Activated T-helper 1 cell treated with anti-CD3 and anti-CD28 coated beads, Interleukin-2, amount 50 U/mL, for 16 hours (primary cell): ENCODE measurements at regions not wholly inside any gene's neighbourhood (a gene's known extent, or its start where the extent isn't known, plus 50 kb on each side); places are given as distances from the start of the nearest gene placed in this dataset.

Source experiments
- DNase-seq, 2 donors: peaks; one replicate each; pipeline ENCODE4 v3.0.0-alpha.2; 2020; ENCODE audit warnings: low read depth in 1 of 2, low spot score in 1 of 2

- no peak for DNase-seq
Measured at GRCh38 chr9:7960320-7961050, 160.9 kb upstream of the DMAC1 start.

GRCh38 chr9:7957803-7958202, 158.2 kb upstream of the DMAC1 start:
- no peak for DNase-seq

- no peak for DNase-seq
Measured at GRCh38 chr9:7947577-7947976, 148.0 kb upstream of the DMAC1 start.

- DNase-seq: no peak
Measured at GRCh38 chr9:7946458-7946857, 146.9 kb upstream of the DMAC1 start.

- no peak for DNase-seq
Measured at GRCh38 chr9:7944572-7944971, 145.0 kb upstream of the DMAC1 start.

- DNase-seq: no peak
Measured at GRCh38 chr9:7937761-7938491, 138.3 kb upstream of the DMAC1 start.

- no peak for DNase-seq
Measured at GRCh38 chr9:7936996-7937395, 137.4 kb upstream of the DMAC1 start.

GRCh38 chr9:7936163-7936562, 136.6 kb upstream of the DMAC1 start:
- no peak for DNase-seq

- DNase-seq: no peak
Measured at GRCh38 chr9:7935681-7936080, 136.1 kb upstream of the DMAC1 start.

GRCh38 chr9:7932767-7933166, 133.2 kb upstream of the DMAC1 start:
- DNase-seq: no peak

- no peak for DNase-seq
Measured at GRCh38 chr9:7930613-7931012, 131.0 kb upstream of the DMAC1 start.

- no peak for DNase-seq
Measured at GRCh38 chr9:7921545-7922197, 122.1 kb upstream of the DMAC1 start.

GRCh38 chr9:7912037-7912535, 112.5 kb upstream of the DMAC1 start:
- no peak for DNase-seq

GRCh38 chr9:7910426-7911020, 110.9 kb upstream of the DMAC1 start:
- no peak for DNase-seq

- no peak for DNase-seq
Measured at GRCh38 chr9:7909537-7909936, 110.0 kb upstream of the DMAC1 start.

GRCh38 chr9:7907551-7908337, 108.2 kb upstream of the DMAC1 start:
- DNase-seq: no peak

GRCh38 chr9:7906783-7907550, 107.4 kb upstream of the DMAC1 start:
- DNase-seq: no peak

GRCh38 chr9:7901621-7902020, 102.0 kb upstream of the DMAC1 start:
- no peak for DNase-seq

- no peak for DNase-seq
Measured at GRCh38 chr9:7900541-7900940, 101.0 kb upstream of the DMAC1 start.

- DNase-seq: no peak
Measured at GRCh38 chr9:7899753-7900152, 100.2 kb upstream of the DMAC1 start.
